NCI-H187 treated with DMSO at 0.1 percent for 48 hours (cell line): ENCODE measurements at regions not wholly inside any gene's neighbourhood (a gene's known extent, or its start where the extent isn't known, plus 50 kb on each side); places are given as distances from the start of the nearest gene placed in this dataset.

Source experiments
- DNase-seq: peaks from one replicate; lab custom pipeline; 2025; lab: John Stamatoyannopoulos, UW

DNA sequence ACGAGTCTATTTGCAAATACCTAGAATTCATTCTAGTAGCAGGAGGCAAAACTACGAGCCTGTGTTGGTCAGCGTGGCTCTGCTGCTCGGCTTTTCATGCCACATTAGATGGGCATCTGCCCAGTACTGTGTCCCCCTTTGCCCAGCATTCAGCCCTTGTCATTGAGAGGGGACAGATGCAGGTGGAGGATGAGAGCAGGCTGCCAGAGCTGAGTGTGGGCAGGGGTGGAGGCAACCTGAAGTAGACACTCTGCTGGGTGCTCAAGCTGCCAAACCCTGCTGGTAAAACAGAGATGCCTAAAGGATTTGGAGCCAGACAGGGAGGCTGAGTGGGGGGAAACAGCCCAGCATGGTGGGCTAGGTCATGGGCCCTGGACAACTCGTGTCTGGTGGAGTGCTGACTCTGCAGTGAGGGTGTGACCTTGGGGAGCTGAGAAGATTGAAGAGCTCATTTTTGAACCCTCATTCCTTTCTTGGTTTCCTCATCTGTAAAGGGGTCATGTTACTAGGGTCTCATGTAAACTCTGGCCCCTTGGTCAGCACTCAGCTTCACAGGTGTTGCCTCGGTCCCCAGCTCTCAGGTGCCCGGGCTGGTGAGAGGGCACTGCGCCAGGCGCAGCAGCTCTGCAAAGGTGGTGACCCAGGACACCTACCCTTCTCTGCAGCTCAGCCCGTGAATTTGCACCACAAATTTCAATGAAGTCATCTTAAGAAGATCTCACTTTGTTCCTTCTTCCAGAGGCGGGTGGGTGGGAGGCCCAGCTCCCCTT is 64.2 kb upstream of the BHLHE23 start:
- no peak for DNase-seq

DNA sequence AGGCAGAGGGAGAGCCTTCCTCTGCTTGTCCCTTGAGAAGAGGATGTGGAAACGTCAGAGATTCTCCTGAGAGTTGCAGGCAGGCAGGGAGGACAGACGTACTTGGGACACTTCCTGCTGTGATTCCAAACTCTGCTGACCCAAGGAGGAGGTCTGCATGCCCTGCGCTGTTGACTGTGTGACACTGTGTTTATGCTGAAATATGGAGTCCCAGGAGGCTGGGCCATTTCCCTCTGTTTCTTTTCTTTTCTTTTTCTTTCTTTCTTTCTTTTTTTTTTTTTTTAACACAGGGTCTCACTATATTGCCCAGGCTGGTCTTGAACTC is 63.5 kb upstream of the BHLHE23 start:
- no peak for DNase-seq

DNA sequence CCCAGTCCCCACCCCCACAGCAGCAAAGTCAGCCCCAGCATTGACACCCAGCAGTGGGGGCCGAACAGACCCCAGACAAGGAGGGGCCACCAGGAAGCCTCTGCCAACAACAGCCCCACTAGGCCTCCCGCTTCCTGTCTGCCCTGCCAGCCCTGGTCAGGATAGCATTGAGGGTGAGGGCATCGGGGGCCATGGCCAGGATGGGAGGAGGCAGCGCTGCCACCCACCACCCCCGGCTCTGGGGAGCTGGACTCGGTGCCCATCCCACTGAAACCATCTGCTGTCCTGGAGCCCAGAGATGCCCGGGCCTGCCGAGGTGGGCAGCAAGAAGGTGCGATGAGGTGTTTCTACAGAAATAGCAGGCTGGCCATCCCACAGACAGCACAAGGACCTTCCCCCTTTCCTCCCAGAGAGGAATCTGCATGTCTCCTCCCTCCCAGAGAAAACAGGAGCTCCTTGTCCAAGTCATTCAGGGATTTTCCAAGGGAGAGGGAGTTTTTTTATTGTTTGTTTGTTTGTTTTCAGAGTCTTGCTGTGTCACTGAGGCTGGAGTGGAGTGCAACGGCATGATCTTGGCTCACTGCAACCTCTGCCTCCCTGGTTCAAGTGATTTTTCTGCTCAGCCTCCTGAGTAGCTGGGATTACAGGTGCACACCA is 62.1 kb upstream of the BHLHE23 start:
- DNase-seq, result no peak

DNA sequence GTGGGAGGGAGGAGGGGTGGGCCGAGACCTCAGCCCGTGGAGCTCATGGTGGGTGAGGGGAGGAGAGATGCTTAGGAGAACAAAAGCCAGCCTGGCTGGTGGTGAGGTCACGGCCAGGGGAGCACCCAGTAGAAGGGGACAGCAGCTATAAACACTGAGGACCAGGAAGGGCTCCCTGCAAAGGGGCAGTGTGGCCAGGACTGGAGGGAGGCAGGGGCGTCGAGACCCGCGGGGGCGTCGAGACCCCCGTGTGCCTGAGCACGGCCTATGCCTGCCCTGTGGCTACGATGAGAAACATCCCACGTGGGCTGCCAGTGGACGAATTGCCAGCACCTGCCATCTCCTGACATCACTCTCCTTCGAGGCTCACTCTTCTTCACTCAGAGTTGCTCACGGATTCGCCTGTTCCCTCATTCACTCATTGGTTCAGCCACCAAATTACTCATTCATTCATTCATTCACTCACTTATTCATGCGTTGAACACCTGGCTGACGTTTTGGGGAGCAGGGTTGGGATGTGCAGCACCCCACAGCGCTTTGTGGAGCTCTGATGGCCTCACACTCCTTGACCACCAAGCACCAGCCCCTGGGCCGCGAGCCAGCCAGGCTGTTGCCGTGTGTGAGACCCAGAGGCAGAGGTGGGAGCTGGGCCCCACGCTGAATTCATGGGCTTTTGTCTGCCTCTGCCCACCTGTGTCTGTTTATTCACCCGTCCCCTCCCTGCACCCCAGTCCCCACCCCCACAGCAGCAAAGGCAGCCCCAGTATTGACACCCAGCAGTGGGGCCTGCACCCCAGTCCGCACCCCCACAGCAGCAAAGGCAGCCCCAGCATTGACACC is 61.2 kb upstream of the BHLHE23 start:
- DNase-seq, result no peak

DNA sequence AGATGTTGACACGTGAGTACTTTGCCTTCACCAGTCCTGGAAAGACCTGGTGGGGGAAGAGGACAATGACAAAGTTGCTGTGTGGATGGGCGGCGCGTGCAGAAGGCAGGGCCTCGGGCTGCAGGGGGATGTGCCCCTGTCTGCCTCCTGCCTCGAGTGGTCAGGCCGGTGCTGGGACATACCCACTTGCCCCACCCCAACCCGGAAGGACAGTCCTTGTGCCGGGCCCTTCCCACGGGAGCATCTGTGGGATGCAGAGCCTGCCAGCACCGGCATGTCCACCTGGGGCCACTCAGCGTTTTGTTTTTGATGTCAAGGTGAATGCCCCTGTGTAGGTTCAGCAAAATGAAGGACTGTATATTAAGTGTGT is 60.5 kb upstream of the BHLHE23 start:
- no peak for DNase-seq

DNA sequence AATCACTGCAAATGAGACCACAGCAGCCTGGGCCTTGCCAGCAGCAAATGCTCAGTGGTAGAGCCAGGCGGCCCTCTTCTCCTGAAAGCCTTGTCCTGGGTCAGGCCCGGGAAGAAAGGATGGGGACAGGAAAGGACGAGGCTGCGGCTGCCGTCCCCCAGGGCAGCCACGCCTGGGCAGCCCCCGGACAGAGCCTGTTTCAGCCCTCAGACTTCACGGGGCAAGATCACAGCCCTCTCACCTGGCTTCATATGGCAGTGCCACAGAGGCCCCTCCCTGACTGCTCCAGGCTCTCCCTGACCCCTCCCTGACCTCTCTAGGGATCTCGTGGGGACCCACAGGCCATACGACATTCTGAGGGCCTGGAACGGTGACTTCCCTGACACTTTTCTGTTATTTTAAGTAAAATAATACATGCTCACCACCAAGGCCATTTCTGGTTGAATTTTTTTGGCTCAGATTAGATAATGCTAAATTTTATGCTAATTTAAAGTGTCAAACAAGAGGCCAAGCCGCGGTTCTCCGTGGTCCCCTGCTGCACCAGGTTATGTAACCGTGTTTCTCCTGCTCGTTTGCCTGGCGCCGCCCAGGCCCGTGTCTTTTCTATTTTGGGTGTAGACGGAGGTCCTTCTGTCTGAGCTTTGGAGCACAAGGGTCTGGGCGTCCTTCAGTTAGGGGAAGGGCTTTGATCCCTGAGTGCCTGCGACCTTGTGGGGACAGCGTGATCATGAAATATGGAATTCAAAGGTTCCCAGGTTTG is 59.9 kb upstream of the BHLHE23 start:
- DNase-seq, result no peak

DNA sequence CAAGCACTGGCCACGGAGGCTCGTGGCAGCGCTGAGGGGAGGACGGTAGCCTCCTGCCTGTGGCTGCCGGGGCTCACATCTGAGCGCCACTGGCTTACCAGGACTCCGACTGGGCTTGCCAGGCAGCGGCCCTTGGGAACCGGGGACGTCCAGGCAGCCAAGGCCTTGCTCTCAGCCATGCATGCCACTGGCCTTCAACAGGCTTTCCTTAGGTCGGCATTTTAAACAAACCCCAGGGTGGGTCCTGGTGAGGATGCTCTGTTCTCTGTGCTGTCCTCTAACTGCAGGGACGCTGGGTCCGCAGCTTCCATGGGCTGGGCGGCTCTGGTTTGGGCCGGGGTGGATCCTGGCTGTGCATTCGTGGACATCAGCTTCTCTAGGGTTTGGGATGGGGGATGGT is 59.1 kb upstream of the BHLHE23 start:
- DNase-seq, result no peak

DNA sequence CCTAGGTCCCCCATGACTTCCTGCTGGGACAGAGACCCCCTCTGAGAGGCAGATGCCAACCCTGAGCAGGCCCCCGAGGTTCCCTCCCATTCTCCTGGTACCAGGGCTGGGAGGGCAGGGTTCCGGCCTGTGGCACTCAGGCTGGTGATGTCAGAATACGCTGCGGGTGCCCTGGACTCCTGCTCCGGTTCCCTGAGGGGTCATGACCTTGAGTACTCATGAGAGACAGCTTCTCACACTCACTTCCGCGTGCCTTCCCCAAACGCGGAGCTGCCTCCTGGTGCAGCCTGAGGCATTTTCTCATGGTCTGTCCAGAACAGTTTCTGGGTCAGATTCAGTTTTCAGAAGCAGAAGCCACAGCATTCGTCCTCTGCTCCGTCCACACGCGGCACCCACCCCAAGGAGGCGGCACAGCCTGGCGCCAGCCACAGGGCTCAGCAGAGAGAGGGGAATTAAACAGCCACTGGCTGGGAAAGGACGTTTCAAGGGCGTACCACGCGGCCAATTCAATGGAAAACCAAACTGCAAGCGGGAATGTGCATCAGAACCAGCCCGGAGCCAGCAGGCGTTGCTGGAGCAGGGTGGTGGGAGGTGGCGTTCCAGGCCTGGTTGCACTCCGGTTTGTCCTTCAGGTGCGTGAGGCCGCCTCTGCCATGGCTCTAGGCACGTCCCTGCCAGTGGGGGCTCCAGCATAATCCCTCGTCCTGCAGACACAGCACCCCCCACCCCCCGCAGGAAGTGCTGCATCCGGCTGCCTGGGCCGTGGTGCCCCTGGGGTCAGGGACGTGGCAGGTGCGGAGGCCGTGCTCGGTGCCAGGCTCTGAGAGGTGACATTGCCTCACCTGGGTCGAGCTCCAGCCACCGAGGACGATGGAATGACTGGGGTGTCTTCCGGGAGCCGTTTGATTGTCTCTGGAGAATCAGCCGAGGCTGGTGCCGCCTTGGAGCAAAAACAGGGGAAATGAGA is 58.3 kb upstream of the BHLHE23 start:
- no peak for DNase-seq

DNA sequence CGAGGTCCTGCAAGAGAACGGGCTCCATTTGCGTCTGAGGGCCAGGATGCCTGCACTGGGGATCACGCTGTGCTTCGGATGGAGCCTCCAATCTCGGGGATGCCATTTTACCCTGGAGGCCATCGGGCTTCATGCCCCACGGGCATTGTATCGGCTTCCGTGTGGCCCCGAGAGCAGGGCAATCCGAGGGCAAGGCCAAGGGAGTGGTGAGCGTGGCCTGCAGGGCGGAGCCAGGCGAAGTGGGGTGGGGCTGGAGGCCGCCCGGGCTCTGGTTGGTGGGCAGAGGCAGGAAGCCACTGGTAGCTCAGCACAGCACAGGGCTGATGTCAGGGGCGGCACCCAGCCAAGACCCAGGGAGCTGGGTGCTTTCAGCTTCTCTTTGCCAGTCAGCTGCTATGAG is 57.5 kb upstream of the BHLHE23 start:
- DNase-seq, result no peak

DNA sequence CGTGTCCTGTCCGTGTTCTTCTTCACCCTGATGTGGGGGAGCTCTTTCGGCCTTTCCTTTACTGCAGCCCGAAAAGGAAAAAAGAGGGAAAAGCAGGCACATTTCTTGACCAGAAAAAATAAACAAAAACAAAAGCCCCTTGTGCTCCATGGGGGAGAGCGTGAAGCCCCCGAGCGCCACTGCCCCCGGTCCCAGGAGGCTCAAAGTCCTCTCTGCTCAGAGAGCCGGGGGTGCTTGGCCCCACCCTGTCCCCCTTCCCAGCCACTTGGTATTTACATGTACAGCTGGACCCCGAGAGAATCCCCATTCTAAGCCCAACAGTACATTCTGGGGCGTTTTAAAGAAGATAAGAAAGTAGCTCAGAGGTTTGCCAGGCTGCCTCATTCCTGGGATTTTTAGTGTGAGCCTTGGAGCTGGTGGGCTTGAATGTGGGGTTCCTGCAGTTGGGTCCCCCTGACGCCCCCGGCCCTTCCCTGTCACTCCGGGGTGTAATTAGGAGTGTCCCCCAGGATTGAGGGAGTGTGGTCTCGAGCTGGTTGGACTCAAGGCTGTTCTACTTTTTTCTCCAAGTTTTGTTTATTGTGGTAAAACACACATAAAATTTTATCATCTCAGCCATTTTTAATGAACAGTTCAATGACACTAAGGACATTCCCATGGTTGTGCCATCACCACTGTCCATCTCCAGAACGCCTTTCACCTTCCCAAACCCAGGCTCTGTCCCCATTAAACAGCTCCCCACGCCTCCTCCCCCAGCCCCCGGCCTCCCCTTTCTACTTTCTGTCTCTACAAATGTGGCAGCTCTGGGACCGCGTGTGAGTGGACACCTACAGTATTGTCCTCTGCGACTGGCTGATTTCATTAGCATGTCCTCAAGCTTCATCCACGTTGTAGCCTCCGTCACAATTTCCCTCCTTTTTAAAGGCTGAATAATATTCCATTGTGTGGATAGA is 55.7 kb upstream of the BHLHE23 start:
- no peak for DNase-seq

DNA sequence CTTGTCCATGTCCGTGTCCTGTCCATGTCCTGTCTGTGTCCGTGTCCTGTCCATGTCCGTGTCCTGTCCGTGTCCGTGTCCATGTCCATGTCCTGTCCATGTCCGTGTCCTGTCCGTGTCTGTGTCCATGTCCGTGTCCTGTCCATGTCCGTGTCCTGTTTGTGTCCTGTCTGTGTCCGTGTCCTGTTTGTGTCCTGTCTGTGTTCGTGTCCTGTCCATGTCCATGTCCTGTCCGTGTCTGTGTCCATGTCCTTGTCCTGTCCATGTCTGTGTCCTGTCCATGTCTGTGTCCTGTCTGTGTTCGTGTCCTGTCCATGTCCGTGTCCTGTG is 55.0 kb upstream of the BHLHE23 start:
- no peak for DNase-seq

DNA sequence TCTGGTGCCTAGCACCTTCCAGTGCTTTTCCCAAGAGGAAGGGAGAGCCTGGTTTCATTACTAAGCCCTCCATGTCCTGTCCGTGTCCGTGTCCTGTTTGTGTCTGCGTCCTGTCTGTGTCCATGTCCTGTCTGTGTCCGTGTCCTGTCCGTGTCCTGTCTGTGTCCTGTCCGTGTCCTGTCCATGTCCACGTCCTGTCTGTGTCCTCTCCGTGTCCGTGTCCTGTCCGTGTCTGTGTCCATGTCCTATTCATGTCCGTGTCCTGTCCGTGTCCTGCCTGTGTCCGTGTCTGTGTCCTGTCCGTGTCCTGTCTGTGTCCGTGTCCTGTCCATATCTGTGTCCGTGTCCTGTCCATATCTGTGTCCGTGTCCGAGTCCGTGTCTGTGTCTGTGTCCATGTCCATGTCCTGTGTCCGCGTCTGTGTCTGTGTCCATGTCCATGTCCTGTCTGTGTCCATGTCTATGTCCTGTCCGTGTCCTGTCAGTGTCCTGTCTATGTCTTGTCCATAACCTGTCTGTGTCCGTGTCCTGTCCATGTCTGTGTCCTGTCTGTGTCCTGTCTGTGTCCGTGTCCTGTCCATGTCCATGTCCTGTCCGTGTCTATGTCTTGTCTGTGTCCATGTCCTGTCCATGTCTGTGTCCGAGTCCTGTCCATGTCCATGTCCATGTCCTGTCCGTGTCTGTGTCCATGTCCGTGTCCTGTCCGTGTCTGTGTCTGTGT is 54.4 kb upstream of the BHLHE23 start:
- no peak for DNase-seq

DNA sequence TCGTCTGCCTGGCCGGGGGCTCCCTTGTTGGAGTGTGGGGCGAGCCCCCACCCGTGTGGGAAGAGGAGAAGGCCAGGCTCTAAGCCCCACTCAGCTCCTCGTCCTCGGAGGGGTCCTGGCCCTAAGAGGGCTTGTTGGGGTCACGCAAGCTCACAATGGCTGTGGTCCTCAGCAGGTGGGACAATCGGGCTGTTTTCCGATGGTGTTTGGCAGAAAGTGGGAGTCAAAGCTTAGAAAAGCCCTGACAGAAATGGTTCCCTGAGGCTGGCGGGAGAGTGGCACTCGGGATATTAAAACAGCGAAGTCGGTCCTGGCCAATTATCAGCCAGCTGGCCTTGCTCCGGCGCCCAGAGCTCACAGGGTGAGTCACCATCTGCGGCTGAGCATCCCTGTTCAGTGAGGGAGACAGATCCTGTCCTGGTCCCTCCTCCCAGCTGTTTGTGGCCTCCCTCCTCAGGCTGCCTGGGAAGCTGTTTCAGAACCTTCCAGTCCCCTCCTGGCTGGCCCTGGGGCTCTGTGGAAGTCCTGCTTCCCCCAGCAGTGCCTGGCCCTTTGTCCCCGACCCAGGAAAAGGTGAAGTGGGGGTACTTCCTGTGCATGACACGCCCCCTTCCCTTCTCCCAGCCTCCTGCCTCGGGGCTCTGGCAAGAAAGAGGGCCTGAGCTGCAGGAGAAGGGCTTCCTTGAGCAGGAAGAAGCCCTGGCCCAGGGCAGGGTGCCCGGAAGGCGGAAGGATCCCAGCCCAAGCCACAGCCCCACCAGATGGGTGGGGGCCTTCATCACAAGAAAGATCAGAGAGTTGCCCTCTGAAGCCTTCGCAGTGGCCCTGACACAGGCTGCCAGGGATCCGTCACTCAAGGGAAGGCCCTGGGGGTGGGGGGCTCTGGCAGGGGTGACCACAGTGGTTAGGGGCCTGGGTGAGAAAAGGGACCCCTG is 53.6 kb upstream of the BHLHE23 start:
- DNase-seq, result no peak

DNA sequence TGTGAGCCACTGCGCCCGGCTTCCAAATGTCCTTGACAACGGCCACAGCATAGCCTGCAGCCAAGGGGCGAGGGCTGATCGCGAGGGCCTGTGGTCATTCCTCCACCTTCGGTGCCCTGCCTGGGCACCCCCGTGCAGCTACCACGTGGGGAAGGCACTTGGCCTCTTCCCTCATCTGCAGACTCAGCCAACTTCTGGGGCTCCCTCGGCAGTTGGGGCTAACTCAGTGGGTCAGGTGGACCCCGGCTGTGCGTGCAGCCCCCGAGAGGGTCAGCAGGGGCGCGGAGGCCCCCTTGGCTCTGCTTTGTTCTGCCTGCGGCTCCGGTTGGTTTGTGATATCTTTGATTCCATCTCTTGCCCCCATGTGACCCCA is 52.9 kb upstream of the BHLHE23 start:
- DNase-seq, result no peak

DNA sequence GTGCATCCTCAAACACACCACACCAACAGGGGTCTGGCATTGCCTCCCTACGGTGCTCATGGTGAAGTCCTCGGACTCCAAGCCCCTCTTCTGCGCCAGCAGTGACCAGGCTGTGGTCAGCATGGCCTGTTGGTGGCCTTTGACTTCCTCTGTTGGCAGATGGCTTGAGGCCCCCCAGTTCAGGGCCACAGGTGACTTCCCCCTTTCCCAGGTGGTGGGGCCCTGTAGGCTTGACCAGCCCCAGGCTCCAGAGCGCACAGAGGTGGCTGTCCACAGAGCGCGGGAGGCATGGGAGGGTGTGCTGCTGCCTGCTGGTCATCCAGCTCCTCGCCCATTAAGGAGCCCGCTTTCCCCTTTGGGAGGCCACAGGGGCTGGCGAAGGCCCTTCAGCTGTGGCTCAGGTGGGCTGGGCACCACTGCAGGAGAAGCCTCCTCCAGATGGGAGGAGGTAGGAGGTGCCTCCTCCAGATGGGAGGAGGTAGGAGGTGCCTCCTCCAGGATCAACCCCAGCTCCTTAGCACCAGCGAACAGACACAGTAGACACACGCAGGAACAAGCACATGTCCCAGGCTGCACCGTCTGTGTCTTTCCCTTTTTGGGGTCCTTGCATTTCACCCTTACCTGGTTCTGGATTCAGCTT is 52.1 kb upstream of the BHLHE23 start:
- DNase-seq, result no peak

DNA sequence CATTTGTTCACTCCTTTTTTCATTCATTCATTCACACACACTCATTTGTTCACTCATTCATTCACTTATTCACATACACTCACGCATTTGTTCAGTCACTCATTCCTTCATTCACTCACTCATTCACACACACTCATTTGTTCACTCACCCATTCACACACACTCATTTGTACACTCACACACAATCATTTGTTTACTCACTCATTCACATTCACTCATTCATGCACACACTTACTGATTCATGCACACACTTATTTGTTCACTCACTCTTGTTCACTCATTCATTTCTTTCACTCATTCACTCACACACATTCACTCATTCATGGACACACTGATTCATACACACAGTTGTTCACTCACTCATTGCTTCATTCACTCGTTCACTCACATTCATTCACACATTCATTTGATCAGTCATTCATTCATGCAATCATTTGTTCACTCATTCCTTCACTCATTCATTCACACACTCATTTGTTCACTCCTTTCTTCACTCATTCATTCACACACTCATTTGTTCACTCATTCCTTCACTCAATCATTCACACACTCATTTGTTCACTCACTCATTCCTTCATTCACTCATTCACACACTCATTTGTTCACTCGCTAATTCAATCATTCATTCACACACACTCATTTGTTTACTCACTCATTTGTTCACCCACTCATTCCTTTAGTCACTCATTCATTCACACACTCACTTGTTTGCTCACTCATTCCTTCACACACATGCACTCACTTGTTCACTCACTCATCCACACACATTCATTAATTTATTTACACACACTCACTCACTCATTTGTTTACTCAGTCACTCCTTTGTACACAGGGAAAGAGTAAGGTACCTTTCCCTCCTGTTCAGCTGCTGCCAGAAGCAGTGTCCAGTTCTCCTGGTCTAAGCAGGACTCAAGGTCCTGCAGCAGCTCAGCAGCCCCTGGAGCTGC is 50.7 kb upstream of the BHLHE23 start:
- DNase-seq, result no peak
